ENCODE measurements at regions not wholly inside any gene's neighbourhood (a gene's known extent, or its start where the extent isn't known, plus 50 kb on each side); places are given as distances from the start of the nearest gene placed in this dataset.

GRCh38 chr1:56333461-56333860 is 245.9 kb downstream of the PLPP3 start:
- TF ChIP-seq CTCF (conservative IDR thresholded peaks at IDR 0.05; ENCODE audit: low read depth, low read length) (no peak), EZH2 (IDR thresholded peaks at IDR 0.05; ENCODE audit: low read length, unreplicated experiment) (no peak), EZH2phosphoT487 (IDR thresholded peaks at IDR 0.05; ENCODE audit: borderline replicate concordance, low read length) (no peak)
